Right lobe of liver (tissue), 6 donors: ENCODE measurements at regions not wholly inside any gene's neighbourhood (a gene's known extent, or its start where the extent isn't known, plus 50 kb on each side); places are given as distances from the start of the nearest gene placed in this dataset.

ENCODE experiments used
- ATAC-seq, 4 donors: fragments of 200-7000 bp; cut with Tn5 transposase; one replicate each; pipeline ENCODE4 v1.9.1; 2020; ENCODE audit warnings: mild to moderate bottlenecking in 4 of 4, moderate library complexity in 4 of 4
- DNase-seq, 3 donors: peaks; one replicate each; pipeline ENCODE4 v3.0.0-alpha.2; 2020
- H3K27ac ChIP-seq, 3 donors: fragments of 200-600 bp; one replicate each; pipeline ENCODE4 v1.8.0; 2022
- H3K27me3 ChIP-seq, 2 donors: fragments of 200-600 bp; one replicate each; pipeline ENCODE4 v1.8.0; 2022
- H3K36me3 ChIP-seq, 4 donors: fragments of 200-600 bp; sonication (generic) in 1 of 4; one replicate each; pipeline versions ENCODE4 v1.5.1 to v1.8.0; 2017 to 2022; ENCODE audit warnings: control low read depth in 1 of 4
- H3K4me1 ChIP-seq, 4 donors: fragments of 200-600 bp; sonication (generic) in 1 of 4; one replicate each; pipeline versions ENCODE4 v1.5.1 to v1.8.0; 2017 to 2022; ENCODE audit warnings: control low read depth in 1 of 4
- H3K4me3 ChIP-seq, 3 donors: fragments of 200-600 bp; one replicate each; pipeline ENCODE4 v1.8.0; 2022
- H3K9me3 ChIP-seq, 4 donors: fragments of 200-600 bp; sonication (generic) in 1 of 4; one replicate each; pipeline versions ENCODE4 v1.5.1 to v1.8.0; 2017 to 2022; ENCODE audit warnings: control low read depth in 1 of 4
- CTCF ChIP-seq, 4 donors: fragments of 200-600 bp in 3 of 4; fragments of 450-650 bp in 1 of 4; IDR thresholded peaks; one replicate each; pipeline versions ENCODE4 v1.5.1 to v1.8.0; 2016 to 2022; ENCODE audit warnings: antibody characterized with exemption in 4 of 4, mild to moderate bottlenecking in 2 of 4
- POLR2A ChIP-seq: fragments of 450-650 bp; IDR thresholded peaks from one replicate; pipeline ENCODE4 v1.6.1; 2017; ENCODE audit warnings: antibody characterized with exemption, mild to moderate bottlenecking
- whole genome bisulfite sequencing: methylation state at CpG from one replicate; pipeline ENCODE4 v1.1.6; 2018; ENCODE audit warnings: low coverage, low lambda C conversion rate; ENCODE audit not compliant: insufficient coverage; ENCODE audit errors: missing lambda C conversion rate; 5-methylcytosine and 5-hydroxymethylcytosine counted together
- intact Hi-C, 2 donors: fragments of 100-400 bp; cut with DNase I; formaldehyde crosslinking; loops; one replicate each; pipeline versions ENCODE4 v1.11.2 to v1.14.1; 2022
- donor health status: DM: no; HTN: yes; CAD: no.
- donor health status: DM: no; HTN: no; CAD: no.
- donor health status: DM: no; HTN: no; CAD: no.
- donor health status: DM: no; HTN: yes; CAD: no.
- donor health status: DM: no; HTN: yes; CAD: no.

GRCh38 chr19:30169196-30169900 lies 202.8 kb upstream of the ZNF536 start:
- no peaks in the 10 kb centered on the region for H3K27me3 ChIP-seq
- ATAC-seq = no peak
- no peaks in the 10 kb centered on the region for H3K36me3 ChIP-seq
- H3K4me1 ChIP-seq = no peaks in the 10 kb centered on the region
- H3K9me3 ChIP-seq = no peaks in the 10 kb centered on the region
- TF ChIP-seq CTCF (IDR thresholded peaks at IDR 0.05) = no peak
- no peak for TF ChIP-seq POLR2A
- intact Hi-C loops = no loop called here
- WGBS = 58% methylated on average over 2 of the region's 9 CpGs
- DNase-seq = no peak
- H3K4me3 ChIP-seq = no peak overlapping the region
- no peak overlapping the region for H3K27ac ChIP-seq

- H3K4me3 ChIP-seq = no peak overlapping the region
- 75% methylated on average over 7 of the region's 7 CpGs for whole genome bisulfite sequencing
These were observed 202.1 kb upstream of the ZNF536 start for GRCh38 chr19:30170081-30170480.

GRCh38 chr19:30170495-30171137 lies 201.6 kb upstream of the ZNF536 start:
- no peaks in the 10 kb centered on the region for H3K27me3 ChIP-seq
- no peaks in the 10 kb centered on the region for H3K36me3 ChIP-seq
- intact Hi-C loops = no loop called here
- WGBS = 65% methylated on average over 5 of the region's 8 CpGs
- H3K27ac ChIP-seq = no peak overlapping the region
- H3K4me1 ChIP-seq = no peaks in the 10 kb centered on the region
- no peak overlapping the region for H3K4me3 ChIP-seq
- ATAC-seq (no peak), DNase-seq (no peak)
- H3K9me3 ChIP-seq = no peaks in the 10 kb centered on the region
- TF ChIP-seq POLR2A (no peak), CTCF (IDR thresholded peaks at IDR 0.05) (no peak)

More at GRCh38 chr19:30170081-30170480, 202.1 kb upstream of the ZNF536 start:
- ATAC-seq (no peak), DNase-seq (no peak)
- no peak overlapping the region for H3K27ac ChIP-seq
- intact Hi-C loops = no loop called here
- H3K36me3 ChIP-seq = no peaks in the 10 kb centered on the region
- H3K4me1 ChIP-seq = no peaks in the 10 kb centered on the region
- H3K27me3 ChIP-seq = no peaks in the 10 kb centered on the region
- TF ChIP-seq POLR2A = no peak
- no peak for TF ChIP-seq CTCF (IDR thresholded peaks at IDR 0.05)
- no peaks in the 10 kb centered on the region for H3K9me3 ChIP-seq

GRCh38 chr19:30171138-30171635 lies 201.0 kb upstream of the ZNF536 start:
- no peak overlapping the region for H3K27ac ChIP-seq
- no peaks in the 10 kb centered on the region for H3K9me3 ChIP-seq
- no peak overlapping the region for H3K4me3 ChIP-seq
- H3K36me3 ChIP-seq = no peaks in the 10 kb centered on the region
- H3K27me3 ChIP-seq = no peaks in the 10 kb centered on the region
- WGBS = 70% methylated on average over 3 of the region's 3 CpGs
- ATAC-seq (no peak), DNase-seq (no peak)
- no peak for TF ChIP-seq CTCF (IDR thresholded peaks at IDR 0.05)
- TF ChIP-seq POLR2A = no peak
- no peaks in the 10 kb centered on the region for H3K4me1 ChIP-seq
- intact Hi-C loops = no loop called here
